Suppressor macrophage (primary cell): ENCODE measurements at regions not wholly inside any gene's neighbourhood (a gene's known extent, or its start where the extent isn't known, plus 50 kb on each side); places are given as distances from the start of the nearest gene placed in this dataset.
A peak's percentile ranks its signal among the peaks of the same experiment; 100 is the strongest.
"Not testable (repeated sequence)": the region's sequence is repeated elsewhere in the genome, so short reads cannot be mapped to it uniquely, and the experiment has no call there.

Source experiments
- DNase-seq, 4 experiments: peaks; one replicate each; pipeline ENCODE4 v3.0.0-alpha.2; 2020 to 2022

GRCh38 chr2:234156326-234156725 lies 105.8 kb downstream of the SPP2 start:
- DNase-seq = no peak

- DNase-seq = not testable (repeated sequence)
Measured at GRCh38 chr2:234152835-234153234, 102.3 kb downstream of the SPP2 start.

GRCh38 chr2:234147335-234147861 lies 96.9 kb downstream of the SPP2 start:
- DNase-seq = no peak

GRCh38 chr2:234146087-234146826 lies 95.8 kb downstream of the SPP2 start:
- peak in 3 of 4 experiments; percentile 22 to 38 (median 28) for DNase-seq

GRCh38 chr2:234145511-234145910 lies 95.0 kb downstream of the SPP2 start:
- no peak for DNase-seq

GRCh38 chr2:234145057-234145456 lies 94.6 kb downstream of the SPP2 start:
- no peak for DNase-seq

- DNase-seq = no peak
Measured at GRCh38 chr2:234143896-234144295, 93.4 kb downstream of the SPP2 start.

- DNase-seq = no peak
Measured at GRCh38 chr2:234142530-234142929, 92.0 kb downstream of the SPP2 start.

- DNase-seq = no peak
Measured at GRCh38 chr2:234139755-234140154, 89.3 kb downstream of the SPP2 start.

GRCh38 chr2:234138836-234139235 lies 88.3 kb downstream of the SPP2 start:
- DNase-seq = no peak

- DNase-seq = no peak
Measured at GRCh38 chr2:234137400-234138014, 87.0 kb downstream of the SPP2 start.

- no peak for DNase-seq
Measured at GRCh38 chr2:234136461-234136860, 86.0 kb downstream of the SPP2 start.

GRCh38 chr2:234135750-234136221 lies 85.3 kb downstream of the SPP2 start:
- peak; percentile 72 to 86 (median 80) for DNase-seq

- DNase-seq = no peak
Measured at GRCh38 chr2:234134496-234134895, 84.0 kb downstream of the SPP2 start.

GRCh38 chr2:234133004-234133403 lies 82.5 kb downstream of the SPP2 start:
- no peak for DNase-seq

GRCh38 chr2:234130777-234131181 lies 80.3 kb downstream of the SPP2 start:
- DNase-seq = no peak

GRCh38 chr2:234128606-234129005 lies 78.1 kb downstream of the SPP2 start:
- DNase-seq = no peak
